Thyroid gland (tissue), 4 donors: ENCODE measurements at regions not wholly inside any gene's neighbourhood (a gene's known extent, or its start where the extent isn't known, plus 50 kb on each side); places are given as distances from the start of the nearest gene placed in this dataset.

Experiments
- DNase-seq, 2 donors: peaks; one replicate each; pipeline ENCODE4 v3.0.0-alpha.2; 2019
- H3K27ac ChIP-seq, 3 donors: fragments of 200-600 bp; sonication (generic); 1 replicate in 2 of 3; 2 replicates in 1 of 3; pipeline ENCODE4 v1.5.1; 2016 to 2019; ENCODE audit warnings: mild to moderate bottlenecking in 1 of 3, moderate library complexity in 1 of 3
- H3K27me3 ChIP-seq: fragments of 200-600 bp; sonication (generic); one replicate; pipeline ENCODE4 v1.5.1; 2019
- H3K36me3 ChIP-seq, 2 donors: fragments of 200-600 bp; sonication (generic); one replicate each; pipeline ENCODE4 v1.5.1; 2016 to 2019
- H3K4me1 ChIP-seq, 2 donors: fragments of 200-600 bp; sonication (generic); one replicate each; pipeline ENCODE4 v1.5.1; 2017 to 2019
- H3K4me3 ChIP-seq, 3 donors: fragments of 200-600 bp; sonication (generic); replicated peaks in 1 of 3; 1 replicate in 2 of 3; 2 replicates in 1 of 3; pipeline ENCODE4 v1.5.1; 2016; ENCODE audit warnings: mild to moderate bottlenecking in 1 of 3
- H3K9me3 ChIP-seq: fragments of 200-600 bp; sonication (generic); one replicate; pipeline ENCODE4 v1.5.1; 2017
- CTCF ChIP-seq, 6 experiments: fragments of 200-600 bp in 3 of 6; fragments of 450-650 bp in 3 of 6; sonication (generic) in 3 of 6; IDR thresholded peaks; one replicate each; pipeline ENCODE4 v1.5.1; 2016 to 2019; ENCODE audit warnings: antibody characterized with exemption in 6 of 6, mild to moderate bottlenecking in 2 of 6, inconsistent platforms in 1 of 6, moderate library complexity in 1 of 6
- POLR2A ChIP-seq, 2 donors: fragments of 450-650 bp; IDR thresholded peaks; one replicate each; pipeline ENCODE4 v1.6.1; 2017; ENCODE audit warnings: antibody characterized with exemption in 2 of 2, mild to moderate bottlenecking in 2 of 2, moderate library complexity in 1 of 2
- WGBS, 2 donors: methylation state at CpG; one replicate each; pipeline ENCODE4 v1.1.5; 2017; 5-methylcytosine and 5-hydroxymethylcytosine counted together
- intact Hi-C: fragments of 100-400 bp; cut with DNase I; formaldehyde crosslinking; loops from one replicate; pipeline ENCODE4 v1.15.1; 2023

- TF ChIP-seq CTCF (IDR thresholded peaks at IDR 0.05) (no peak), POLR2A (IDR thresholded peaks at IDR 0.05) (no peak)
- H3K27ac ChIP-seq: no peak overlapping the region
- H3K4me1 ChIP-seq: no peaks in the 10 kb centered on the region
- H3K9me3 ChIP-seq: no peaks in the 10 kb centered on the region
- no peaks in the 10 kb centered on the region for H3K27me3 ChIP-seq
- H3K4me3 ChIP-seq: no peak overlapping the region
- DNase-seq: no peak
- intact Hi-C loops: no loop called here
- no peaks in the 10 kb centered on the region for H3K36me3 ChIP-seq
- WGBS, 2 donors: 96 to 97% methylated on average over 1 of the region's 1 CpG
Measured at GRCh38 chr3:23044463-23044862, 158.7 kb upstream of the UBE2E2 start.

DNA sequence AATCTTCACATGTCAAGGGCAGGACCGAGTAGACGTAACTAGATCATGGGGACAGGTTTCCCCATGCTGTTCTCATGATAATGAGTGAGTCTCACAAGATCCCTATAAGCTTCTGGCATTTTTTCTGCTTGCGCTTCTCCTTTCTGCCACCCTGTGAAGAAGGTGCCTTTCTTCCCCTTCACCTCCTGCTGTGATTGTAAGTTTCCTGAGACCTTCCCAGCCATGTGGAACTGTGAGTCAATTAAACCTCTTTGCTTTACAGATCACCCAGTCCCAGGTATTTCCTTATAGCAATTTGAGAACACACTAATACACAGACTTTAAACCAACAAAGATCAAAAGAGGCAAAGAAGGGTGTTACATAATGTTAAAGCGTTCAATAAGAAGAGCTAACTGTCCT lies 156.6 kb upstream of the UBE2E2 start:
- Histone ChIP-seq H3K4me3 (no peak overlapping the region), H3K4me1 (no peaks in the 10 kb centered on the region), H3K9me3 (no peaks in the 10 kb centered on the region), H3K27me3 (no peaks in the 10 kb centered on the region), H3K36me3 (no peaks in the 10 kb centered on the region), H3K27ac (no peak overlapping the region)
- intact Hi-C loops: no loop called here
- WGBS, 2 donors: 85 to 91% methylated on average over 4 of the region's 4 CpGs
- no peak for TF ChIP-seq CTCF (IDR thresholded peaks at IDR 0.05)
- no peak for TF ChIP-seq POLR2A (IDR thresholded peaks at IDR 0.05)
- DNase-seq: no peak

GRCh38 chr3:23051240-23052140 lies 151.6 kb upstream of the UBE2E2 start:
- no peaks in the 10 kb centered on the region for H3K27me3 ChIP-seq
- H3K27ac ChIP-seq: no peak overlapping the region
- H3K9me3 ChIP-seq: no peaks in the 10 kb centered on the region
- intact Hi-C loops: no loop called here
- H3K36me3 ChIP-seq: no peaks in the 10 kb centered on the region
- DNase-seq: no peak
- no peaks in the 10 kb centered on the region for H3K4me1 ChIP-seq
- TF ChIP-seq CTCF (IDR thresholded peaks at IDR 0.05) (no peak), POLR2A (IDR thresholded peaks at IDR 0.05) (no peak)
- H3K4me3 ChIP-seq: no peak overlapping the region
- 87 to 93% methylated on average over 4 of the region's 4 CpGs for WGBS, 2 donors

- intact Hi-C loops: no loop called here
- Histone ChIP-seq H3K9me3 (no peaks in the 10 kb centered on the region), H3K4me3 (no peak overlapping the region), H3K27ac (no peak overlapping the region), H3K27me3 (no peaks in the 10 kb centered on the region), H3K4me1 (no peaks in the 10 kb centered on the region), H3K36me3 (no peaks in the 10 kb centered on the region)
- no peak for DNase-seq
- WGBS, 2 donors: 95 to 97% methylated on average over 1 of the region's 1 CpG
- TF ChIP-seq POLR2A (IDR thresholded peaks at IDR 0.05) (no peak), CTCF (IDR thresholded peaks at IDR 0.05) (no peak)
Measured at GRCh38 chr3:23052208-23052607, 150.9 kb upstream of the UBE2E2 start.

DNA sequence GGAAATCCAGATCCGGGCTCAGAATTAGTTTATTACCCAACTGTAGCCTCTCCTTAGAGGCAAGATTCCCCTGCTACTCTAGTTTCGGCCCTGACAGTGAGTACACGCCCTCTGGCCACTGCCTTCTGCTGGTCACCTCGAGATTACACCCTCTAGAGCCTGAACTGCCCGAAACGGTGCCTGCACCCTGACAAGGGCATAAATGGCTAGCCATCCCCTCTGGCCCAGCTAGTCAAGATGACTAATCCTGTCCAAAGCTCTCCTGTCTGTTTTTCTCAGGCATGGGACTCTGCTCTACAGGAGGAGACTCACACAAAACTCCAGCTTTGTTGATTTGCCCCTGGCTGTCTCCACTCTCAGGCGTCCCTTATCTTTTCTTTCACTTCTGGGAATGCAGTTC lies 150.5 kb upstream of the UBE2E2 start:
- WGBS, 2 donors: 76 to 92% methylated on average over 7 of the region's 7 CpGs
- no peak for DNase-seq
- no peak overlapping the region for H3K27ac ChIP-seq
- no peaks in the 10 kb centered on the region for H3K36me3 ChIP-seq
- no peaks in the 10 kb centered on the region for H3K27me3 ChIP-seq
- intact Hi-C loops: no loop called here
- H3K9me3 ChIP-seq: no peaks in the 10 kb centered on the region
- H3K4me3 ChIP-seq: no peak overlapping the region
- TF ChIP-seq CTCF (IDR thresholded peaks at IDR 0.05) (no peak), POLR2A (IDR thresholded peaks at IDR 0.05) (no peak)
- no peaks in the 10 kb centered on the region for H3K4me1 ChIP-seq
